ENCODE measurements at regions not wholly inside any gene's neighbourhood (a gene's known extent, or its start where the extent isn't known, plus 50 kb on each side); places are given as distances from the start of the nearest gene placed in this dataset.
"Not testable (repeated sequence)": the region's sequence is repeated elsewhere in the genome, so short reads cannot be mapped to it uniquely, and the experiment has no call there.

DNA sequence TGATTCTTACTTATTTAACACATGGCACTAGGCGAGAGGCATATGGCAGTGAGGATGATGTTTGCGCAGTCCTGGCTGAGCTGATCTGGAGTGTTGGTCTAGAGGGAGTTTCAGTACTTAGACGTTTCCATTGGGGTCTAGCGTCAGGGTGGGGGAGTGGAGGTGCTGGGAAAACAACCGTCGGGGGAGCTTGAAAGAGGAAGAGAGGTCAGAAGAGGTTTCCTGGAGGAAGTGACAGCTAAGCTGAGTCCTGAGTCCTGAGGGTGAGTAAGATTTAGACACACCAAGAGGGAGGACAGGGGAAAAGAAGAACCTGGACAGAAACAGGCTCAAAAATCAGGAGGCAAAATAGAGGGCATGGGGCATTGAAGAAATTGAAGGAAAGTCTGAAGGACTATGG, 81.4 kb downstream of the ALOX5AP start:
- DNase-seq, result no peak

DNA sequence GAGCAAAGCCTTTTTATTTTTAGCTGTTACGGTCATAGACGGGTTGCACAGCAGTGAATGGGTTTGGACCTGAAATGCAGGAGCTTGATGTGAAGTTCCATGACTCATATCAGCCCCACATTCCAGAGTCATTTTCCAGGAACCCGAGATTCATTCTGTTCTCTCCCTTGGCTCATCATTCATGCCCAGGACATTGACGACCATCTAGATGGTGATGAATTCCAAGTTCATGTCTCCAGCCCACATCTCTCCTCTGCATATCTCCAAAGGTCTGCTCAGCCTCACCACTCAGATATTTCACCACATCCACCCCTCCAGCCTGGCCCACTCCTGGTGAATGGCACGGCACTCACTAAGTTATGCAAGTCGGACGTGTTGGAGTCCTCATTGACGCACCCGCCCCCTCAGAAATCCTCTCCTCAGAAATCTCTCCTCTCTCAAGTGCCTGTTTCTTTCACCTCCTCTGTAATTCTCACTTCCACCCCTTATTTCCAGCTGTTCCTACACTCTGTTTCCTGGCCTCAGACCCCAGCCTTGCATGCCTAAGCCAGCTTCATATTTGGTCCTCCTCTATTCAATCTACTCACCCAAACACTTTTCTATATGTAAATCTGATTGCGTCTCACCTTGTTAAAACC, 83.1 kb downstream of the ALOX5AP start:
- DNase-seq, result no peak

DNA sequence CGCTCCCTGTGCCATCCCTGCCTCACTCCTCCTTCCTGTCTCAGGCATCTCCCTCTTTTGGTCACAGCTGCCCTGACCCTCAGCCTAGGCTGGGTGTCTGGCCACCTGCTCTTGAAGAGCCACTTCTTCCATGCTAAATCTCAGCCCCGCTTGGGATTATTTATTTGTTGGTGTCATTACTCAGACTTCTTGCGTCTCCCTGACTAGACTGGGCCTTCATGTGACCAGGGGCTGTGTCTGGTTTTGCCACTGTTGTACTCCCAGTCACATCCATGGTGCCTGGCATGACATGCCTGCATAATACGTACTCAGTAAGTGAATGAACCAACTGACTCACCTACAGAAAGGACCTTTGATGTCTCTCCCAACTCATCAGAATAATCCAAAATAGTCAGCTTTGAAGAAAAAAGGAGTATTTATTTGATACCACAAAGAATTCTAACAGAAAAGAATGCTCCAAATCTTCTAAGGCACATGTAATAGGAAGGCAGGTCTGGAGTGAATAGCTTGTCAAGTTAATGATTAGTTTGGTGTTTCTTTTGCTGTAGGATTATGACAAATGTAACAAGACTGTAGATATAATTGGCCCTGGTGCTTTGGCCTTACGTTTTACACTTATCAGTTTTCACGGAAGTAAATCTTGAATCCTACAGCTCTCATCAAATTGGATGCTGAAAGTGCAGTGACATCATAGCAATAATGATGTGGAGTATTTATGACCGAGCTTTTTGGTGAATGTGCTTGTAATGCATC, 84.0 kb downstream of the ALOX5AP start:
- DNase-seq, result no peak

DNA sequence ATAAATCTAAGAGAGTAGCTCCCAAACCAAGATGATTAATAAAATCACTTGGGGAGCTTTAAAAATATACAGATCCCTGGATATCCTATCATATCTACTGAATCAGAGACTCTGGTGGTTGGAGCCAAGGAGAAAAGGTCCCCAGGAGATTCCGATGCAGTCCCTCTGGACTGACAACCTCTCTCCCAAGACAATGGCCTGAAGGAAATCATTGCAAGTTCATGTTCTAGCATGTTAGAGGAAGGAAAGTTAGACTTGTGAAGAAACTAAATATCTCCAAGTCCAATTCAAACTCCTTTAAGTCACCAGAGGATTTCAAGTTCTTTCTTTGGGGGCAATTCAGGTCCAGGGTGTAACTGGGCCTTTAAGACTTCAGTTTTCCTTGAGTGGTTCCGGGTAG, 84.7 kb upstream of the MEDAG start:
- DNase-seq, result no peak

DNA sequence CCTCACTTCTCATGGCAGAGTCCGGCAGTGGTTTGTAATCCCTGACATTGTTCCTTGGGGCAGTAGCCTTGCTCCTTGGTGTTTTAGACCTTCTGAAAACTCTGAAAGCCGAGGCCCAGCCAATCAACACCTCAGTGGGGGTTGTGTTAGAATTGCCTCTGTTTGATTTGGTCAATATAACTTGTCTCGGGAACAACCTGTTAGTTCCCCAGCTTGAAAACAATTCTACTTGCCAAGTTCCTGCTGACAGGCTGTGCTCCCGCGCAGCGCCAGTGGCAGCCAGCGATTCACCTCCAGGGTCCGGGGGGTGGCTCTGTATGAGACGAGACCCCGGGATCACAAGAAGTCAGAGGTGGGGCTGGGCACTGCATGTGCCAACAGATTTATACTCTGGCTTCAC, 81.4 kb upstream of the MEDAG start:
- DNase-seq, result no peak

DNA sequence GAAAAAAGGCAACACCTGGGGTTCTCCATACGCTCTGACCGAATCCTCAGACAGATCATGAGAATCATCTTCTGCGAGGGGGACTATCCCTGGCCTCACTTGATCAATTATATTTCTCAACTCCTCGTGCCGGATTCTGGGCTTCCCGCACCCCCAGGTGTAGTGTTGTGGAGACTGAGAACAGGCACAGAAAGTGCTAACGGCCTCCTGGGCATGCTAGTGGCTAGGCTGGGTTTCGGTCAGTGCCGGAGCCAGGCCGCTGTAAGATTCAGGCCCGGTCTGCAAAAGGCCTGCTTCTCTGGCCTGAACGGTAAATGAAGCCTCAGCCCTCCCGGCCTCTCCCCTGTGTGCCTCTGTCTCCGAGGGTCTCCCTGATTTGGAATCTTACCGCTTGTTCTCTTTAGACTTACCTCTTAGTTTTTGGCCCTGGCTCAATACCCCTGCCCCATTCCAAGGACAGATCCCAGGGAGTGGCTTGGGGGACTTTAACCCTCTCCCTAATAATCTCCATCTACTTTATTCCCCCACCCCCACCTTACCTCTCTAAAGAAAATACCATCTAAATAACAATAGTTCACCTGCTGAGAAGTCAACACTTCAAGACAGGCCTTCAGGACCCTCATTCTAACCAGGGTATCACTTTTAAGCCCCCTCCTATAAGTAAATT, 79.0 kb upstream of the MEDAG start:
- DNase-seq, result no peak

DNA sequence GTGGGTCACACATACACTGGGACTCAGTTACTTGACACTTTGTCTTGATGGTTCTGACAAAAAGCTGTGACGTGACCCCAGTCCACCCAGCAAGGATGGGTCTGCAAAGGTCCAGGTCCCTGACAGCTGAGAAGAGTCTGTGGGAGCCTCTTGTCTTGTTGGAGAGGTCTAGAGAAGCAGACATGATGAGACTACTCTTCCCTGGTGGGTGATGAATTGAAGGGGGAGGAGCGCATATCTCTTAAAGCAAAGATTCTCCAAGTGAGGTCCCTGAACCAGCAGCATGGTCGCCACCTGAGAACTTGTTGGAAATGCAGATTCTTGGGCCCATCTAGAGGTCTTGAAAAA, 78.5 kb upstream of the MEDAG start:
- no peak for DNase-seq

DNA sequence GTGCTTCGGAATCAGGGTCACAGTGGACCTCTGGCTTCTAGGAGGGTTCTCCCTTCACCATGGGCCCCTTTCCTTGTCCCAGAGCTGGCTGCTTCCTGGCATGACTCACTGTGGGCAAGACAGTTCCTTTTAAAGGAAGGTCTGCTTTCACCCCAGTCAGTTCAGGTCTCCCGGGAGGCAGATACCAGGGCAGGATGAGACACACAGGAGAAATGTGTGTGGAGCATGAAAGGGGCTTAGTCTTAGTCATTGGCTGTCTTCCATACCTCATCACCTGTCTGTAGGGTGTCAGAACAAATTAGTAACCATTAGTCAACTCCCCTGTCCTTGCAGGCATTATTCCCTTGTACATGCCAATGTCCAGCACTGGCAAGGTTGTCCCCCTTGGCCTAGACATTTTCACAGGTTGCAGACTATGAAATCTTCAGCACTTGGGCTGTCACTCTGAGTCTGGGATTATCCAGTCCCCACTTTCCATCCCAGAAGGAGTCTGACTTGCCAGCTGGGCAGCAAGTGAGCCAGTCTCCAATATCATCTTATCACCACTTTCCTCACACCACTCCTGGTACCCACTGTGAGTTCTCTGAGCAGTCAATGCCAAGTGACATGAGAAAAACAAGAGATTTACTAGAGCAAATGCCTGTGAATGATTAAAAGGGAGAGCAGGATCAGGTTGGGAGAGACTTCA, 76.8 kb upstream of the MEDAG start:
- no peak for DNase-seq

DNA sequence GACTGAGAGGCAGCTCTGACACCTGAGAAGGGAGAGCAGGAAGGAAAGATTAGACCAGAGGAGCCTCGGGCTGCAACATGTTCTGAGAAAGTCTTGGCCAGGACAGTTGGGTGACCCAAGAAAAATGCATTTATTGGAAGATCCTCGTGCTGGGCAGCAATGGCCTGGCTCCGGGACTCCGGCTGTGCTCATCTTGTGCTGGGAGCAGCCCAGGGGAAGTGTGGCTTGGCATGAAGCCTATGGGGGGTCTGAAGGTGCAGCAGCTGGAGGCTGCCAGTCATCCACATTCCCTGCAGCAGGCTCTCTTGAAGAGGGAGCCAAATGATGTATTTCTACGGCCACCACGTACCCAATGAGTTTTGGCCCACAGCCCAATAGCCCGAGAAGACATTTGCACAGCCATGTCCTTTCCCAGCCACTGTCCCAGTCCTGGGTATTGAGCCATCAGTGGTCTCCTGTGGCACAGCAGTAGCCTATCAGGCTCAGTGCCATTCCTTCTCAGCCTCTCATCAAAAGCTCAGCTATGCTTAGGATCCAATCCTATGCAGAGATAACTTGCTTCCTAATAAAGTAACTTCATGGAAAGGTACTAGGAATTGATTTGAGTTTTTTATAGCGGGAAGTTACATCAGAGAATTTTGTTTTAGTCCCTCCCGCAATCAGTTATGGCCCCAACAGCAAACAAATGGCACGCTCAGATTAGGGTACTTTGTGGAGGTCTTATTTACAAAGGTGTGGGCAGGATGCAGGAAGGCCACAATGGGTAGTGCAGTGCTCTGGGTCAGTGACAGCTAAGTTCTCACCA, 76.0 kb upstream of the MEDAG start:
- no peak for DNase-seq

DNA sequence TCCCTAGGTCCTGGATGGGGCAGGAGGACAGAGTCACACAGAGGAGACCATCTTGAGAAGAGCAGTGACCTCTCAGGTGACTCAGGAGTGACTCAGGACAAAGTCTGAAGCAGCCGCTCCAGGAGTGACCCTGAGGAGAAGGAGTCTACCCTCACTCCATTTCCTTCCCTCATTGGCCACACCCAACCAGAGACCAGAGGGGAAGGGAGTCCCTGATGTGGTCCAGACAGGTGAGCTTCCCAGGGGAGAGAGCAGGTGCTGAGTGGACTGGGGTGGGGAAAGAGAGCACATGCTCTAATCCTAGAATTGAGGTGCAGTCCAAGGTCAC, 75.5 kb upstream of the MEDAG start:
- DNase-seq, result no peak

DNA sequence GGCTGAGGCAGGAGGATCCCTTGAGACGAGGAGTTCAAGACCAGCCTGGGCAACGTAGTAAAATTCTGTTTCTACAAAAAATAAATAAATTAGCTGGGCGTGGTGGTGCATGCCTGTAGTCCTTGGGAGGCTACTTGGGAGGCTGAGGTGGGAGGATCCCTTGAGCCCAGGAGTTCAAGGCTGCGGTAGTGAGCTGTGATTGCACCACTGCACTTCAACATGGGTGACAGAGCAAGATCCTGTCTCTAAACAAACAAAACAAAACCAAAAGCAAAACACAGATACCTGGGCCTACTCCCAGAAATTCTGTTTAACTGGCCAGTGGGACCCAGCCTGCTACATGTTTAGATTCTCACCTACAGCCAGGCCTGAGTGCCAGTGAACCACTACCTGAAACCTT, 74.6 kb upstream of the MEDAG start:
- DNase-seq, result no peak

DNA sequence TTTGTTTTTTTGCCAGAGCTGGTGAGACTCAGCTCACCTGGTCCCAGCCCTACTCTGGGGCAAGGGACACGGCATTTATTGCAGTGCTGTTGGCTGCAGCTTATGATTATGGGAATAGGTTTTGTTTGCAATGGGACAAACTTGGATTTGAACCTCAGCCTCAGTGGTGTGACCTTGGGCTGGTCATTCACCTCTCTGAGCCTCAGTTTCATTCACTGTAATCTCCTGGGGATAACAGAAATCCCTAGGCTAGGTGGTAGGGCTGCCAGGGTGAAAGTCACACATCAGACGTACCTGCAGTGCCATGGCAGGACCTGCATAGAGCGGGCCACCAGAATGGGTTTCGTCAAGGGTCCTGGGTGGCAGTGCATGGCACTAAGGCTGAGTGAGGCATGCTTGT, 73.7 kb upstream of the MEDAG start:
- DNase-seq, result no peak

DNA sequence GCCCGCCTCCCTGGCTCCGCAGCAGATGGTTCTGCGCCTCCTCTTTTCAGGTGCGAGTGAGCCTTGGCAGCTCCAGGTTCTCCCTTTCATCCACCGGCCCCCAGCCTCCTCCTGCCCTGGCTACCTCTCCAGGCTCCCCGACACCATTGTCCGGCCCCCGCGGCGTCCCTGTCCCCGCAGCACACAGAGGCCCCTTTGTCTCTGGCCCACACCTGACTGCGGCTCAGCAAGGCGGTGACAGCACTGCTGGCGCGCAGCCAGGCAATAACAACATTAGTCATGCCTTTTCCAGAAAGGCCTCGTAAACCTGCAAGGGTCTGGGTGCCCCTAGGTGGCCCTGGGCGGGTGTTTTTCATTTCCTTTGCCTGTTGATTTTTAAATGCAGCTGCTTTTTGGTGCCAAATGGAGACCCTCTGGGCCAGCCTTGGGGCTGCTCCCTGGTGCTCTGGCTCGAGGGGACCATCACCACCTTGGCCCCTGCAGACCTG, 73.2 kb upstream of the MEDAG start:
- peak; percentile 82 for DNase-seq

DNA sequence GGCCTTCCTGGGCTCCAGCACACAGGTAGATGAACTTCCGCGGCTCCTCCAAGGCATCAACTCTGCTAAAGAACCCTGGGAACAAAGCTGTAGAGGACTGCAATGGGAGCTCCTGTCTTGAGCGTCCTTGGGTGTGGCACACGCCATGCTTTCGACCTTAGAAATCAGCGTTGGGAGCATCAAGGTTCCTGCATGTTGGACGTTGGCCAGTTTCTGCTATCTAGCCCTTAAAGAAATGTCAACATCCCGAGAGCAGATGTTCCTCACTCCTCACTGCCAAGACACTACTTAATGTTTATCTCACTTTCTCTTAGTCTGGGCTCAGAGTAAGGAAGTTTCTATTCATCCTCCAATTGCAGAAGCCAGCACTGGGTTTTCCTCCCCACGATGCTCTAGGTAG, 70.6 kb upstream of the MEDAG start:
- DNase-seq, result peak; percentile 73

DNA sequence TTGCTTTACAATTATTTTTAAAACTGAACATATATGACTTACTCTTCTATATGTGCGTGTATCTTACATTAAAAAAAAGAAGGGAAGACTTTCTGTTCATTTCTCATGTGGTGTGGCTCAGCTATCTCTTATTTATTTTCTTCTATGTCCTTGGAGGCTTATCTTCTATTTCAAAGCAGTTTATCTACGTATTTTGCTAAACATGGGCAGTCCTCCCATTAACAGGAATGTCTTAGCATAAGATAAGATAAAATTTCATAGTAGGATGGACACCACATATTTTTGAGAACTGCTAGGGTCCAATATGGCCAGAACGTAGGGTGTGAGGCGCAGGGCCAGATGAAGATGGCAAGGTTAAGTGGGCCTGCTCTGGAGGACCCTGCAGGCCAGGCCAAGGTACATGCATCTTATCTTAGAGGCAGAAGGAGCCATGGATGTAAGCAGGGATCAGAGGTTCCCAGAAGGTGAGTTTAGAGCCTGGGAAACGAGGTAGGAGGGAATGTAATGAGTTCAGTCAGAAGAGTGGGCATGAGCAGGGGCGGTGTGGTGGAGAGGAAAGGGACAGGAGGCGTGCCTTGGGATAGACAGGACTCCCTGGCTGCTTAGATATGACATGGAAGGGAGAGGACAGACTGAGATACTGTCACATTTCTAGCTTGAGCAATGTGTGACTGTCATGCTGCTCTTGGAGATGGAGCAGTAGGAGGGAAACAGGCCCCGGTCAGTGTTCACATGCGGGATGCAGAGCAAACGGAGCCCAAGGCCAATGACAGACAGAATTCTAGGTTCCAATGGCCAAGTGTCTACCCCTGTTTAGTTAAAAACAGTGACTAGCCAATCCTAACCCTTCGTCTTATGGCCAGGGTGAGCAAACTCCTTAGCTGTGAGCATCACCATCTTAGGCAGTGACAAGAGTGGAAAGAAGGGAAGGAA, 68.6 kb upstream of the MEDAG start:
- DNase-seq, result no peak

DNA sequence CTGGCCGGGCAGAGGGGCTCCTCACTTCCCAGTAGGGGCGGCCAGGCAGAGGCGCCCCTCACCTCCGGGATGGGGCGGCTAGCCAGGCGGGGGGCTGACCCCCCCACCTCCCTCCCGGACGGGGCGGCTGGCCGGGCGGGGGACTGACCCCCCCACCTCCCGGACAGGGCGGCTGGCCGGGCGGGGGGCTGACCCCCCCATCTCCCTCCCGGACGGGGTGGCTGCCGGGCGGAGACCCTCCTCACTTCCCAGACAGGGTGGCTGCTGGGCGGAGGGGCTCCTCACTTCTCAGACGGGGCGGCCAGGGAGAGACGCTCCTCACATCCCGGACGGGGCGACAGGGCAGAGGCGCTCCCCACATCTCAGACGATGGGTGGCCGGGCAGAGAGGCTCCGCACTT, 66.4 kb upstream of the MEDAG start:
- DNase-seq, result not testable (repeated sequence)

DNA sequence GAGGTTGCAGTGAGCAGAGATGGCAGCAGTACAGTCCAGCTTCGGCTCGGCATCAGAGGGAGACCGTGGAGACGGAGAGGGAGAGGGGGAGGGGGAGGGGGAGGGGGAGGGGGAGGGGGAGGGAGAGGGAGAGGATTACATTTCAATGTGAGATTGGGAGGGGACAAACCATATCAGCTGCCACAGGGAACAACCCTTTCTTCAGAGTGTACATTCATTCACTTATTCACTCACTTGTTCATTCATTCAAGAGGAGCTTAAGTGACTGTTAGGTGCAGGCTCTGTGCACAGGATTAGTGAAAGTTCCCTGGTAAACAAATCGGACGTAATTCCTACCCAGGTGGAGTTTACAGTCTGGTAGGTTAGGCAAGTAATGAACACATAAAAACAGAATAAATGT, 65.6 kb upstream of the MEDAG start:
- no peak for DNase-seq

DNA sequence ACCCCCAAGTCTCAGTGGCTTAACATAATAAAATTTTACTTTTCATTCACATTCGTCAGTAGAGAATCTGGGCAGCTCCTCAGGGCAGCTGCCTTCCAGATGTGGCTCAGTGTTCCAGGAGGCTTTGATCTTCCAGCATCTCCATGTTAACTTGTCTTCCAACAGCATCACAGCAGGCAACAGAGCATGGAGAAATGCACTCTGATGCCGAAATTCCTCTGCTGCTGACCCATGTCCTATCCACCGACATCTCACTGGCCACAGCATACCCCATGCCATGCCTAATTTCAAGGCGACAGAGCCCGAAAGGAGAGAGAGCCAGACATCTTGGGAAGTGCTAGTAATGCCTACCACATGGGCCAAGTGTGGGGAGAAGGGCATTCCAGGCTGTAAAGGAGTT, 64.9 kb upstream of the MEDAG start:
- no peak for DNase-seq

DNA sequence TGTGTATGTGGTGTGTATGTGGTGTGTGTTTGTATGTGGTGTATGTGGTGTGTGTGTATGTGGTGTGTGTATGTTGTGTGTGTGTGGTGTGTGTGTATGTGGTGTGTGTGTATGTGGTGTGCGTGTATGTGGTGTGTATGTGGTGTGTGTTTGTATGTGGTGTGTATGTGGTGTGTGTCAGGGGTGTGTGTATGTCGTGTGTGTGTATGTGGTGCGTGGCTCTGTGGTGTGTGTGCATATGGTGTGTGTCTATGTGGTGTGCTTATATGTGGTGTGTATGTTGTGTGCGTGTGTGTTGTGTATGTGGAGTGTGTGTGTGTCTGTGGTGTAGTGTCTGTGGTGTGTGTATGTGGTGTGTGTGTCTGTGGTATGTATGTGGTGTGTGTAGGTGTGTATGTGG, 62.5 kb upstream of the MEDAG start:
- no peak for DNase-seq

DNA sequence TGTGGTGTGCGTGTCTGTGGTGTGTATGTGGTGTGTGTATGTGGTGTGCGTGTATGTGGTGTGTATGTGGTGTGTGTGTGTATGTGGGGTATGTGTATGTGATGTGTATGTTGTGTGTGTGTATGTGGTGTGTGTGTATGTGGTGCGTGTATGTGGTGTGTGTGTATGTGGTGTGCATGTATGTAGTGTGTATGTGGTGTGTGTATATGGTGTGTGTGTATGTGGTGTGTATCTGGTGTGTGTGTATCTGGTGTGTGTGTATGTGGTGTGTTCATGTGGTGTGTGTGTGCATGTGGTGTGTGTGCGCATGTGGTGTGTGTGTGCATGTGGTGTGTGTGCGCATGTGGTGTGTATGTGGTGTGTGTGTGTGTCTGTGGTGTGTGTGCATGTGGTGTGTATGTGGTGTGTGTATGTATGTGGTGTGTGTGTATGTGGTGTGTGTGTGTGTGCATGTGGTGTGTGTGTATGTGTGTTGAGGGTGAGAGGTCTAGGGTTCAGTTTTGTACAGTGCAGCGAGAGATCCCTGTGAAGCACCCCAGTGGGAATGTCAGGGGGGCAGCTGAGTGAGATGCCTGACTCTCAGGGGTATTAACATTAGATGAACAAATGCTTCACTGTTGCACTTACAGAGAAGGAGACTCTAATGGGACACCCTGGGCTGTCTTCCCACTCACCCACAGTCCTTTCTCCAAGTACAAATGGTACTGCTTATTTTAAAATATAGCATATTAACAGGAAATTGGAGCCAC, 61.3 kb upstream of the MEDAG start:
- no peak for DNase-seq

All from RPMI8226 (cell line).